Fibroblast of peridontal ligament (primary cell): ENCODE measurements at regions not wholly inside any gene's neighbourhood (a gene's known extent, or its start where the extent isn't known, plus 50 kb on each side); places are given as distances from the start of the nearest gene placed in this dataset.
"Not testable (repeated sequence)": the region's sequence is repeated elsewhere in the genome, so short reads cannot be mapped to it uniquely, and the experiment has no call there.

Experiments used
- DNase-seq: peaks from one replicate; pipeline ENCODE4 v3.0.0-alpha.2; 2010; ENCODE audit errors: extremely low read depth

- no peak for DNase-seq
These were observed 59.8 kb downstream of the ATOH1 start for GRCh38 chr4:93888308-93888707.

DNA sequence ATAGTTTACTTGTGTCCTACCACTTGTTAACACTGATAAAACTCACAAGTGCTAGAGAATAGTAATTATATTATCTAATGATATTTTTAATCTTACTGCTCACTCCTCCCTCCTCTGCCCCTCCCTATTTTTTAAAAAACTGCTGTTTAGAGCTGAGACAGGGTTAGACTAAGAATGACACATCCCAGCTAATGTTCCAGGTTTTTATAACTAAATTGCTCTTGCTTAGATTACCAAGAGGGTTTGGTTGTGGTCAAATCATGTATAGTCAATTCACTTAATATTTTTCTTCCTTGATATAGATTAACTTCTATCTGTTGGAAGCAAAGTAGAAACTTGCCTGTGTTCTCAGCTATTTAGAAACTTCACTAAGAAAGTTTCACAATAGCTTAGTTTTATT is 60.2 kb downstream of the ATOH1 start:
- no peak for DNase-seq

GRCh38 chr4:93891244-93891643 is 62.7 kb downstream of the ATOH1 start:
- DNase-seq: no peak

DNA sequence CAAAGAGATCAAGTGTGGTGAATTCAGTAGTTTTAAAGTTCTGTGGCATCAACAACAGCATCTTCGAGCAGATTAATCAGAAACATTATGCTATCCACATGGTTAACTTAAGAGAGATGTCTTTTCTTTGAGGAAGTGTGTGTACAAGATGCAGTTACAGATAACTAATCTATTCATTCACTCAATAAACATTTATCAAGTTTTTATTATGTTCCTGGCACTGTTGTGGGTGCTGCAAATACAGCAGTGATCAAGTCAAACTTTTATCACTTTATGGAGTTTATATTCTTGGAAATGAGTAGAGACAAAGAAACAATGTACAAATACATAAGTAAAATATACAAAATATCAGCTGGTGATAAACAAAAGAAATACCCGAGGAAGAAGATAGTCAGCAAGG is 66.4 kb downstream of the ATOH1 start:
- no peak for DNase-seq

GRCh38 chr4:93896516-93896915 is 68.0 kb downstream of the ATOH1 start:
- DNase-seq: no peak

- no peak for DNase-seq
These were observed 69.0 kb downstream of the ATOH1 start for GRCh38 chr4:93897559-93897958.

DNA sequence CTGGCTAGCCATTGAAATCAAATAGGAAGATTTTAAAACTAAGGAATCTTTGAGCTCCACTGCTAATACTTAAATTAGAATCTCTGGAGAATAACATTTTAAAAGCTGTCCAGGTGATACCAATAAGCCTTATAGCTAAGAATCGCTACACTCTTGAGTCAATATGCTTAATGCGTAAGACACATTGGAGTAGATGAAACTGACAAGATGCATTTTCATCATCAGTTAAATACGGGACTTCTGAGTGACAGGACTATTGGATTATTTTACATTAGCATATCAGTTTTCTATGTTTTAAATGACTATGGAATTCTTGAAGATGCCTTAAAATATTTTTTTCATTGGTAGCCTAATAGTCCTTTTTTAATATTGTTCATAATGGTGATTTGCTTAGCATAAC is 80.2 kb downstream of the ATOH1 start:
- no peak for DNase-seq

GRCh38 chr4:93911671-93912070 is 83.1 kb downstream of the ATOH1 start:
- no peak for DNase-seq

DNA sequence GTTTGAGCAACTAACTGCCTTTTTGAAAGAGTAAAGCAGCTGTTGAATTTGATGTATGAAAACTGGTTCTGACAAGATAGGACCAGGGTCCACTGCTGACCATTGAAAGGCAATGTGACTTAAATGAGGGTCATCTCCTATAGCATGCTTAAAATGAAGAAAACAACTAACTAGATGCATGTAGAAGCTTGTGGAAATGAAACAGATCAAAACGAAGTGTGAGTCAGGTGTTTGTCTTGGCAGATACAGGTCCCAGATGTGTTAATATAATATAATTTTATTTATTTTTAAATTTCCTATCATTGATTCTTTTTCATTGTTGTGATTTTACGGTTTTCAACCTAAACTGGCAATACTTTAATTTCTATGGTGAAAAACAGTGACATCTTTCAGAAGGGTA is 83.6 kb downstream of the ATOH1 start:
- no peak for DNase-seq

GRCh38 chr4:93918856-93919255 is 90.3 kb downstream of the ATOH1 start:
- DNase-seq: no peak

- not testable (repeated sequence) for DNase-seq
These were observed 95.0 kb downstream of the ATOH1 start for GRCh38 chr4:93923570-93923969.

- DNase-seq: no peak
These were observed 118.7 kb downstream of the ATOH1 start for GRCh38 chr4:93947286-93947685.

- DNase-seq: not testable (repeated sequence)
These were observed 121.7 kb downstream of the ATOH1 start for GRCh38 chr4:93950239-93950638.

DNA sequence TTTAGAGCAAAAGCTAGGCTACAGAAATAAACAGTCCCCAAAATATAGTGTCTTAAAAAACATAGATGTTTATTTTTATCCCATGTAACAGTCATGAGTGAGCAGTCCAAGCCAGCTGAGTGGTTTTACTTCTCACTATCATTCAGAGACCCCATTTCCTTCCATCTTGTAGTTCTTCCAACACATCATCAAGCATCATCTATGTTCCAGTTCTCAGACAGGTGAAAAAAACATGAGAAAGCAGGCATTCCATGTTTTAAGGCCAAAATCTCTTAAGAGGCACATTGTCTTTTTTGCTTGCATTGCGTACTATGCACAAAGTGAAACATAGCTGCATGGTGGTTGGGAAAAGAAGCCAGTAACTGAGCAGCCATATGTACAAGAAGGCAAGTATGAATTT is 128.6 kb downstream of the ATOH1 start:
- no peak for DNase-seq

DNA sequence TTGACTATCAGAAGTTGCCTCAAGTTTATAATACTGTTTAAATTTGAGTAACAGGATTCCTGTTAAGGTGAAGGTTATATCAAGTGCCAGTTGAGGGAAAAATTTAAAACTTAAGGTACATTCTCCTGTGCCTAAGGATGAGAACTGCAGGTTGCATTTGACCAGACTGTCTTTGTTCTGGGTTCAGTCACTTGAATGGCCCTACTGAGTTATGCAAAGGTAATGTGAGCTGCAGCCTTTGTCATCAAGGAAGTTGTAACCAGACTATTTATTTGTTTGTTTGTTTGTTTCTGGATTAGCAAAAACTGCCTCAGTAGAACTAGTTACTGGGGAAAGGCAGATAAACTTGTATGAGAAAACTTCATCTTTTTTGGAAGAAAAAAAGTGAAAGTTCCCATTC is 131.9 kb downstream of the ATOH1 start:
- no peak for DNase-seq

DNA sequence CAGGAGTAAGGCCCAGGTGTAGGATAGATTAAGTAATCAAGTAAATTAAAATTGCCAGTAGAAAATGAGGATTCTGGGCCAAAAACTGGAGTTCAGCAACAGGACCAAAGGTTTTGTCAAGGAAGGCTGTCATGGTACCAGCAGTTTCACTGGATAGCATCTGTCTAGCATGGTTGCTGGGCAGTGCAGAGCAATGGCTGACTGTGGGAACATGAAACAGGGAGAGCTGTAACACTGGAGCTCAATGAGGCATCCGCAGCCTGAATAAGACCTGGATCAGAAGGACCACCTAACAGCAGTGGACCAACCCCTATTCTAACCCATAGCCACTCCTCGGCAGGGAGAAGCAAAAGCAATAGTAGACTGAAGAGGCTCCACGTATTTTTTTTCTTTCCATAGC is 132.4 kb downstream of the ATOH1 start:
- no peak for DNase-seq

DNA sequence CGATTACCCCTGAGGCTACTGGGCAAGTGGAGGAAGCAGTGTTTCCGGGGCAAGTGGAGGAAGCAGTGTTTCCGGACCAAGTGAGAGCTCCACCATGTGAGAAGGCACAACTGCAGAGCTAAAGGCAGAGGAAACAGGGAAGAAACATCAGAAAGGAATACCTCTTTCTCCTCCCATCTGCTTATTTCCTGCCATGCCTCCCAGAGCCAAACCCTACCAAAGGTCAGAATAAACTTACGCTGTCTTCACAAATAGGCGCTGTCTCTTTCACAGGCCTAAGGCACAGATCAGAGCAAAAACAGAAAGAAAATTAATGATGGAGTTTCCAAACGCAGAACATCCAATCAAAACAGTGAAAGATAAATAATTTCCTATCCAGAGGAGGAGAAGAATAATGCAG is 153.0 kb downstream of the ATOH1 start:
- DNase-seq: no peak

- no peak for DNase-seq
These were observed 153.7 kb downstream of the ATOH1 start for GRCh38 chr4:93982255-93982654.

DNA sequence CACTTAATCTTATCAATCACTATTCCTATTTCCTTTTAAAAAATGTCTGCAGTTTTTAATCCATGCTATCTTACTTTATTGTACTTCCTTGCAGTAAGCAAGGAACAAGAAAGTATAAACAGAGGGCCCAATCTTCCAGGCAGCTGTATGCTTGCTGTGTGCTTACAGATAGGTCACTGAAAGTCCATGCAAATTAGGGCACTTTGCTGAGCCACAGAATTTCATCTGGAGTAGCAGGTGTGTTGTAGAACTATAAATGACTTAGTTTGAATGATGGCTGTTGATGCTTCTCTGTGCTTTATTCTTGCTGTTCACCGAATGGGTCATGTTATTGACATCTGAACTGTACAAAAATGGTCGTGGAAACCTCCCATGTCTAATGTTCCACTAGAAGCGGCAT is 154.6 kb downstream of the ATOH1 start:
- no peak for DNase-seq

DNA sequence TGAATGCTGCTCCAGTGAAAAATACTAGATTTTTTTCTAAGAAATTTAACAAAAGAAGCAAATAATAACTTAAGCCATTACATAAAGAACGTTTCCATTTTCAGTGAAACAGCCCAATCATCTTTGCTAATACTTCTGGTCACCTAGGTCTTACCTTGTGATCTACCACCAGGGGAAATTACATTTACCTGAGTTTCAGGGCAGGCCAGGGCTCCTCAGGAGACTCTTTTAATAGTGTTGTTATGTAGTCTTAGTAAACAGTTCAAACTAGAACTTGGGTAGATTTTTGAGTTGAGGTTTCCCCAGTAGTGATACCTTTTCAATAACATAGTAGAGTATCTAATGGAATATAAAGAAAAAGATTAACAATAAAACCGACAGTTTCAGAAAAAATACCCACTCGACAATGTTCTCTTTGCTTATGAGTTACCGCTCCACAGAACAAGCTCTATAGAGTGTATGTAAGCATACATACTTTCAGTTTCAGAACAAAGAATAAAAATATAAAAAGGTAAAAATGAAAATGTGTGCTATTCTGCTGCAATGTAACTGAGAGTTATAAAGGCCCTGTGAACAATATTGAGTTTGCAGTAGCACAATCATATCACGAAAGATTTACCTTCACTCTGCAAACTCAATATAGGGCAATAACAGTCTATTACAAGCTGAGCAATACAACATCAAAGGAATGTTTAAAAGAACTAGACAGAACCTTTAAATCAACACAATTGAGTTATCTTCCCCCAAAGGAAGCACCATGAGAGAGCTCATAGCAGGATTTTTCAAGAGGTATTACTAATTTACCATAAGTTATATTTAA is 165.8 kb downstream of the ATOH1 start:
- no peak for DNase-seq

- DNase-seq: no peak
These were observed 168.3 kb downstream of the ATOH1 start for GRCh38 chr4:93996895-93997294.

GRCh38 chr4:94000559-94000958 is 172.0 kb downstream of the ATOH1 start:
- no peak for DNase-seq

DNA sequence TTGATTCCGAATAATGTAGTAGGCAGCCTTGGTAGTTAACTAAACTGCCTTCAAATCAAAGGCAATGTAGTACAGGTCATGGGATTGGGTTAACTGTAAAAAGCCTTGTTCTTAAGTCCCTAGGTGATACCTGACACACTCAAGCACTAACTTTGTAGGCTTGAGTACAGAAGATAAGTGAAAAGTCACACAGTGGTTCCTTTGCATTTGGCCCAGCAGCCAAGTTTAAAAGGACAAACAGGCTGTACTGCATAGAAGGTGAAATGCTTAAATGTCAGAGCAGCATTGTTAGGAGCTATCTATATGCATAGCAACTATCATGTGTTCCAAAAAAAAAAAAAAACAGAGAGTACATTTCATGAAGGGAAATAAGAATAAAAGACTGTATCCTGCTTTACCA is 178.4 kb downstream of the ATOH1 start:
- no peak for DNase-seq

DNA sequence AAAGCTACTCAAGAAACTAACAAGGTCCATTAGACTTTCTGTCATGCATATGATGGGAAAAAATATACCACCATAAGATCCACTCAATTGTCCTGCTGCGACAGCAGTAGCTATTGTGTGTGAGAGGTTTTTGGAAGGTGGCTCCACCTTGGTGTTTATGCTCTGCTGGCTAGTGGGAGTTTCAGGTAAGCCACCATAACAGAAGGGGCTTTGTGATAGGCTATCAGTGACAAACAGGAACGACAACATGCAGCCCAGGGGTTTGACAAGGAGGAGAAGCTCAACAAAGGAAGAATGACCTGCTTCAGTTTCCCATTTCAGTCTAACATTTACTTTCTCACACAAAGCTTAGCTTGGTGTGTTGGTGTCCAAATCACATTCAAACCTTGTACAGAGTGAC is 182.6 kb downstream of the ATOH1 start:
- no peak for DNase-seq
